NCI-H187 treated with DMSO at 0.1 percent for 48 hours (cell line): ENCODE measurements at regions not wholly inside any gene's neighbourhood (a gene's known extent, or its start where the extent isn't known, plus 50 kb on each side); places are given as distances from the start of the nearest gene placed in this dataset.

Experiments used
- DNase-seq: peaks from one replicate; lab custom pipeline; 2025; lab: John Stamatoyannopoulos, UW

- no peak for DNase-seq
These were observed 302.7 kb downstream of the MAF start for GRCh38 chr16:79297805-79298204.

GRCh38 chr16:79297296-79297695 lies 303.2 kb downstream of the MAF start:
- DNase-seq = no peak

- DNase-seq = no peak
These were observed 304.0 kb downstream of the MAF start for GRCh38 chr16:79296491-79296890.

GRCh38 chr16:79295746-79296145 lies 304.8 kb downstream of the MAF start:
- no peak for DNase-seq

GRCh38 chr16:79295162-79295561 lies 305.4 kb downstream of the MAF start:
- no peak for DNase-seq

GRCh38 chr16:79294568-79294967 lies 306.0 kb downstream of the MAF start:
- no peak for DNase-seq

GRCh38 chr16:79293836-79294460 lies 306.6 kb downstream of the MAF start:
- DNase-seq = no peak

- no peak for DNase-seq
These were observed 312.5 kb downstream of the MAF start for GRCh38 chr16:79288066-79288465.

GRCh38 chr16:79287424-79287917 lies 313.1 kb downstream of the MAF start:
- no peak for DNase-seq

GRCh38 chr16:79286646-79287423 lies 313.7 kb downstream of the MAF start:
- DNase-seq = peak; percentile 42

- DNase-seq = no peak
These were observed 315.8 kb downstream of the MAF start for GRCh38 chr16:79284766-79285165.

GRCh38 chr16:79283578-79283977 lies 317.0 kb downstream of the MAF start:
- DNase-seq = no peak

GRCh38 chr16:79282806-79283205 lies 317.7 kb downstream of the MAF start:
- DNase-seq = no peak

- DNase-seq = no peak
These were observed 322.0 kb downstream of the MAF start for GRCh38 chr16:79278506-79278905.

- no peak for DNase-seq
These were observed 324.0 kb downstream of the MAF start for GRCh38 chr16:79276501-79276900.

- no peak for DNase-seq
These were observed 326.3 kb downstream of the MAF start for GRCh38 chr16:79274264-79274663.

- DNase-seq = no peak
These were observed 328.4 kb downstream of the MAF start for GRCh38 chr16:79272141-79272577.

- DNase-seq = no peak
These were observed 329.0 kb downstream of the MAF start for GRCh38 chr16:79271583-79271982.

- no peak for DNase-seq
These were observed 330.5 kb downstream of the MAF start for GRCh38 chr16:79270011-79270410.

GRCh38 chr16:79269211-79269863 lies 331.2 kb downstream of the MAF start:
- DNase-seq = no peak

GRCh38 chr16:79267781-79268180 lies 332.8 kb downstream of the MAF start:
- DNase-seq = no peak

- no peak for DNase-seq
These were observed 333.4 kb downstream of the MAF start for GRCh38 chr16:79267146-79267545.

GRCh38 chr16:79265701-79266100 lies 334.8 kb downstream of the MAF start:
- DNase-seq = no peak
